ENCODE measurements at regions not wholly inside any gene's neighbourhood (a gene's known extent, or its start where the extent isn't known, plus 50 kb on each side); places are given as distances from the start of the nearest gene placed in this dataset.

- TF ChIP-seq CTCF (IDR thresholded peaks at IDR 0.05), result no peak
- TF ChIP-seq EP300 (IDR thresholded peaks at IDR 0.05), result no peak
- TF ChIP-seq POLR2A (IDR thresholded peaks at IDR 0.05), result no peak
- DNase-seq, result no peak
- no peak overlapping the region for H3K27ac ChIP-seq
- WGBS, 3 donors, result 84 to 90% (median 89%) methylated on average over 3 of the region's 3 CpGs
- H3K4me3 ChIP-seq, result no peak overlapping the region
- H3K4me1 ChIP-seq (ENCODE audit: insufficient read depth), result no peaks in the 10 kb centered on the region
- H3K27me3 ChIP-seq, result no peaks in the 10 kb centered on the region
- H3K36me3 ChIP-seq, result no peaks in the 10 kb centered on the region
- H3K9me3 ChIP-seq, result no peaks in the 10 kb centered on the region
- intact Hi-C loops (cut with DNase I), result no loop called here
Observed at GRCh38 chr11:38687008-38687407, 2089.0 kb upstream of the RAG2 start.

GRCh38 chr11:38683484-38683883 lies 2085.4 kb upstream of the RAG2 start:
- no peak for DNase-seq
- no peaks in the 10 kb centered on the region for H3K36me3 ChIP-seq
- no peak overlapping the region for H3K4me3 ChIP-seq
- H3K4me1 ChIP-seq (ENCODE audit: insufficient read depth), result no peaks in the 10 kb centered on the region
- TF ChIP-seq EP300 (IDR thresholded peaks at IDR 0.05) (no peak), CTCF (IDR thresholded peaks at IDR 0.05) (no peak), POLR2A (IDR thresholded peaks at IDR 0.05) (no peak)
- intact Hi-C loops (cut with DNase I), result no loop called here
- no peak overlapping the region for H3K27ac ChIP-seq
- WGBS, 3 donors, result 97 to 100% (median 98%) methylated on average over 2 of the region's 2 CpGs
- H3K9me3 ChIP-seq, result no peaks in the 10 kb centered on the region
- no peaks in the 10 kb centered on the region for H3K27me3 ChIP-seq

- TF ChIP-seq CTCF (IDR thresholded peaks at IDR 0.05) (no peak), EP300 (IDR thresholded peaks at IDR 0.05) (no peak), POLR2A (IDR thresholded peaks at IDR 0.05) (no peak)
- H3K9me3 ChIP-seq, result no peaks in the 10 kb centered on the region
- H3K4me3 ChIP-seq, result no peak overlapping the region
- no peaks in the 10 kb centered on the region for H3K27me3 ChIP-seq
- intact Hi-C loops (cut with DNase I), result no loop called here
- H3K4me1 ChIP-seq (ENCODE audit: insufficient read depth), result no peaks in the 10 kb centered on the region
- no peaks in the 10 kb centered on the region for H3K36me3 ChIP-seq
- no peak for DNase-seq
- WGBS, 3 donors, result 86 to 91% (median 89%) methylated on average over 2 of the region's 2 CpGs
- no peak overlapping the region for H3K27ac ChIP-seq
Observed at GRCh38 chr11:38680746-38681145, 2082.7 kb upstream of the RAG2 start.

- intact Hi-C loops (cut with DNase I), result no loop called here
- H3K4me3 ChIP-seq, result no peak overlapping the region
- 5 to 31% (median 6%) methylated on average over 2 of the region's 2 CpGs for WGBS, 3 donors
Observed at GRCh38 chr11:38680166-38680565, 2082.1 kb upstream of the RAG2 start.

More at GRCh38 chr11:38680166-38680565, 2082.1 kb upstream of the RAG2 start:
- Histone ChIP-seq H3K36me3 (no peaks in the 10 kb centered on the region), H3K27me3 (no peaks in the 10 kb centered on the region), H3K27ac (no peak overlapping the region), H3K4me1 (ENCODE audit: insufficient read depth) (no peaks in the 10 kb centered on the region), H3K9me3 (no peaks in the 10 kb centered on the region)
- TF ChIP-seq CTCF (IDR thresholded peaks at IDR 0.05) (no peak), EP300 (IDR thresholded peaks at IDR 0.05) (no peak), POLR2A (IDR thresholded peaks at IDR 0.05) (no peak)
- no peak for DNase-seq

Data from ovary (tissue), 7 donors.